KBM-7 (cell line): ENCODE measurements at regions not wholly inside any gene's neighbourhood (a gene's known extent, or its start where the extent isn't known, plus 50 kb on each side); places are given as distances from the start of the nearest gene placed in this dataset.
"Not testable (repeated sequence)": the region's sequence is repeated elsewhere in the genome, so short reads cannot be mapped to it uniquely, and the experiment has no call there.

Experiments
- DNase-seq: peaks from one replicate; pipeline ENCODE4 v3.0.0-alpha.2; 2015
- in situ Hi-C: fragments of 300-500 bp; cut with MboI; formaldehyde crosslinking; loops from 2 replicates; pipeline ENCODE4 v1.14.3; 2020; ENCODE audit warnings: low sequenced_read_pairs, low pct_unique_long_range_greater_than_20kb, mixed read lengths

DNA sequence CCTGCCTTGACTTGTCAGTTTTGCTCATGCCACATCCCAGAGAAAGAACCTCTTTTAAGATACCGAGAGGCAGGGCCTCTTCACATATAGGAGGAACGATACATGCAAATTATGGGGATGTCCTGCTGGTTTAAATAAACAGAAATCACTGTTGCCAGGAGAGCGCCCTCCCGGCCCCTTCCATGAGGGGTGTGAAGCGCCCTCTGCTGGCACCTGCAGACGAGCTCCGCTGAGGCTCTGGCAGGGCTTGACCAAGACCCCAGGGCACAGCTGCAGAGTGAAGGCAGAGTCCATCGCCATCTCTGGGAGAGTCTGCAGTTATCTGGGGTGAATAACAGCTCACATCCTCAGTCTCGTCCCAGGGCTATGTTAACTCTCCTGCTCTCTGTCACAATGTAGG lies 468.8 kb downstream of the RPIA start:
- in situ Hi-C loops, DNase-seq: not testable (repeated sequence)

DNA sequence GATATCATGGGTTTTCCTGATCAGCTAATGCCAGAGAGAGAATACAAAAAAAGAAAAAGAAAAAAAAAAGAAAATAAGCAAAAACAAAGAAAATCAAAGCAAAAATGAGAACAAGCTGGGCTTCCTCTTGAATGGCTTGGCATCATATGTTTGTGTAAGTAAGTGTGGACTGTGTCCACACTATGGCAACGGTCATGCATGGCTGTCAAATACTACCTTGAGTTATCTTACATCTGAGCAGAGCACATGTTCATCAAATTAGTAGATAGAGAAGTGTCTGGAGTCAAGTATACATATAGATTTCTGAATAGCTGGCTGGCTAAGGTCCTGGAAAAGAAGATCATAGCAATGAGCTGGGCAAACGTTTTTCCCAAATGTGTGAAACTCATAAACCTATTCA lies 470.2 kb downstream of the RPIA start:
- in situ Hi-C loops, DNase-seq: not testable (repeated sequence)

DNA sequence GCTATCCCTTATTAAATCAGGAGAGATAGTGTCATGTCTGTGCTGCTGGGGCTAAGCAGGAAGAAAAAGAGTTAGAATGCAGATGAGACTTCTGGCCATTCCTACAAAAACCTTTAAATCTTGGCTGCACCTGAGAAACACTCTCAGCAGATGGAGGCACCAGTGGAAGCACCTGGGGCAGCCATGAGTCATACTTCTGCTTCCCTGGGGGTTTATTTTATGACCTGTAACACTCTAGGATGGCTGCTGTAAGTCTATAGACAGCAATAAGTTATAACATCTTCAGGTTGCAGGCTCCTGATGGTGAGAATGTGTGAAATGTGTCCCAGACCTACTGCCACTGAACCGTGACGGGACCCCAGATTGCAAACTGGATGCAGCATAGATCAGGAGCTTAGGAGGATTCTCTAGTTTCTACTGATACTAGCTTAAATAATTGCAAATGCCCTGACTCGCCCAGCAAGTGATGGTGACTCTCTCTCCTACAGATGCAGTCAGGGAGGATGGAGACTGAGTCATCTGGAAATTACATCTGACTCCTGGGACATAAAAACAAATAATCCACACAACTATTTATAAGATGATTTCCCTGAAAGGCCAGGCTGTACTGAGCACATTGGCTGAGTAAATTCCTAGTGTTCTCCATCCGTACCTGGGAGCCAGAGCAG lies 479.2 kb downstream of the RPIA start:
- DNase-seq, in situ Hi-C loops: not testable (repeated sequence)

DNA sequence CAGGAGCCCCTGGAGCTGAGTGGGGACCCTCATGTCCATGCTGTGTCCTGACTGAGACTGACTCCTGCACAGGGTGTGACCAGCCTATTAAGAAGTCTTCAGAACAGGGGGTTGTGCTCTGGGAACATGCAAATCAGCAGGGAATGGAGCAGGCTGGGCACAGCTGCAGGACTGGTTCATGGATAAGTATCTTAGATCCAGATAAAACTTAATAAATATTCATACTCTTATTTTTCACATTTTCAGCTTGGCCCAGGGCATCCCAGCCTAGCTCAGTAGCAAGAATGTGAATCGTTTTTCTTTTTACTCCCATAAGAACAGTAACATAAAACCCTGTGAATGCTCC lies 479.7 kb downstream of the RPIA start:
- DNase-seq, in situ Hi-C loops: not testable (repeated sequence)

DNA sequence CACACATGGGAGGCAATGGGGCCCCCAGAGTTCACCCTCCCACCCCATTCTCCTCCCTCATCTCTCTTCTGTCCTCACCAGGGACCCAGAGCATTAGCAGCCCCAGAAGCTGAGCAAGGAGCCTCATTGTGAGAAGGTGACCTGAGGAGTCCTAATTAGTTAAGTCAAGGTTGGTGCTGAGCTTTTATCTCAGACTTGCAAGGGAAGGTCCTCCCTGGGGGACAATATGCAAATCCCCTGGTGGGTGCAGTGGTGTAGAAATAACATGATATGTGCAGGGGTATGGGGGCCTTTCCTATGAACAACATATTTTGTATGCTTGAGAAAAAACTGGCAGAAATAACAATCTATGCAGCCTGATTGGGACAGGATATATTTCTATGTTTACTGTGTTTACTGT lies 485.5 kb downstream of the RPIA start:
- DNase-seq, in situ Hi-C loops: not testable (repeated sequence)

DNA sequence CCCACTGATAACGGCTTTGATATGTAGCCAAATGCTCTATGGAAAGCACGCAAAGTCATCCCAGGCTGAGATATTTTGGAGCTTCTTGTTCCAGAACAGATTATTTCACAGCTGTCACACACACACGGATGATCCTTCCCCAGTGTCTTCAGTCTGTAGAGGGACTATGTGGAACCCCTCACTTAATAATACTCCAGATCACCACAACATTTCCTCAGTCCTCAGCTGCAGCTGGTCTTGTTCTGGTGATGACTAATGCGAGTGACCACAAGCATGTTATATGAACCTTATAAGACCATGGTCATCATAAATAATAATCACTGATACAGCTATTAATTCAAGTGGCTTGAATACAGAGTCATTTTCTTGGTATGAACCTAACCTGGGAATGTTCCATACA lies 490.7 kb downstream of the RPIA start:
- in situ Hi-C loops, result not testable (repeated sequence)
- DNase-seq, result peak; percentile 27

DNA sequence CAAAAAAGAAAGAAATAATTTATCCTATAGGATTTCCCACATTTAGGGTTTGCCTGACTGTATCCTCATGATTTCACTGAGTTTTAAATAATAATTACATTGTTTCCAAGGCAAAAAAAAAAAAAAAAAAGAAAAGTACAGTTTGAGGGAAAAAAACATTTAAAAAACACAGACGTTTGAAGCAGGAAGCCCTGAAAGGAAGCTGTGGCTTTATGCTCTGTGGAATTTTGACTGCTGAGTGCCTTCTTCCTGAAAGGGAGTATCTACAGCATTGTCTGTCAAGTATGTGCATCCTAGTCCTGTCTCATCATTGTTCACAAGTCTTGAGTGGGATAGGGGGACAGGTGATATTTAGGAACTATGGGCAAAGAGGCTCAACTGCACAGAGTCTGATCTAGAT lies 493.3 kb downstream of the RPIA start:
- peak; percentile 74 for DNase-seq
- in situ Hi-C loops, result not testable (repeated sequence)

DNA sequence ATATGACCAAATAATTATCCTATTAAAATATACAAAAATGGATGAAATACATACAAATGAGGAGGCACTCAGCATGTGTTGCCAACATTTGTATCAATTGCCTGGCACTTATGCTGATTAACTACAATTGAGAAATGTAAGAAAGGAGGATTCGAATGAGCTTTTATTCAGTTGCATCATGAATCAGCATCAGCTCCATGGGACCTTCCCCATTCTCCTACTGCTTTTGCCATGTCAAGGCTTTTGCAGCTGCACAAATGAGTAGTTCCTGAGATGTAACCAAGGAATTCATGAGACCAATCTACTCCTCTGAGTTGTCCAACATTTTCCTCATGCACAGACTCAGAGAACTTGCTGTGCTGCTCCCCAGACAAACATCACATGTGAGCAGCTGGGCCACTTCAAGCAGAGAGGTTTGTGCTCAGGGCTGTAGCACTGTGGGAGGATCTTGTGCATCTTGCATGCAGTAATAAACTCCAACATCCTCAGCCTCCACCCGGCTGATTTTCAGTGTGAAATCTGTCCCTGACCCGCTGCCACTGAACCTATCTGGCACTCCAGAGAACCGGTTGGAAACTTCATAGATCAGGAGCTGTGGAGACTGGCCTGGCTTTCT lies 504.3 kb downstream of the RPIA start:
- DNase-seq, in situ Hi-C loops: not testable (repeated sequence)

DNA sequence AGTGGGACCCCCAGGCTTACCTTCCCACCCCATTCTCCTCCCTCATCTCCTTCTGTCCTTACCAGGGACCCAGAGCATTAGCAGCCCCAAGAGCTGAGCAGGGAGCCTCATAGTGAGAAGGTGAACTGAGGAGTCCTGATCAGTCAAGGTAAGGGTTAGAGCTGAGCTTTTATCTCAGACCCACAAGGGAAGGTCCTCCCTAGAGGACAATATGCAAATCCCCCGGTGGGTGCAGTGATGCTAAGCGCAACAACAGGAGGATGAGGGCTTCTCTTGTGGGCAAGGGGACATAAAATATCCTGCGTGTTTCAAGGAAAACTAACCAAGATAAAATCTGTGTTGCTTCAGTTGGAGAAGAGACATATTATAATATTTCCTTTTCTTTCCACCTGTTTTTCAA lies 505.2 kb downstream of the RPIA start:
- in situ Hi-C loops, DNase-seq: not testable (repeated sequence)

DNA sequence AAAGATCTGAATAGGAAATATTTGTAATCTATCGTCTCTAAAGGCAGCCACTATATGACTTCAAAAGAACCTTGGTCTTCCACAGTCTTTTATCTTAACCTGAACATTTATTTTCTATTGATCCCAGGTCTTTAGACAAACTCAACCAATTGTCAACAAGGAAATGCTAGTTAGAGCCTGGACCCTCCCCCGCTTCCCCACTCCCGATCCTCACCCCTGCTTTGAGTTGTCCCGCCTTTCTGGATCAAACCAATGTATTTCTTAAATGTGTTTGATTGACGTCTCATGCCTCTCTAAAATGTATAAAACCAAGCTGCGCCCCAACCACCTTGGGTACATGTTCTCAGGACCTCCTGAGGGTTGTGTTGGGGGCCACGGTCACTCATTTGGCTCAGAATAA lies 506.6 kb downstream of the RPIA start:
- in situ Hi-C loops, DNase-seq: not testable (repeated sequence)

DNA sequence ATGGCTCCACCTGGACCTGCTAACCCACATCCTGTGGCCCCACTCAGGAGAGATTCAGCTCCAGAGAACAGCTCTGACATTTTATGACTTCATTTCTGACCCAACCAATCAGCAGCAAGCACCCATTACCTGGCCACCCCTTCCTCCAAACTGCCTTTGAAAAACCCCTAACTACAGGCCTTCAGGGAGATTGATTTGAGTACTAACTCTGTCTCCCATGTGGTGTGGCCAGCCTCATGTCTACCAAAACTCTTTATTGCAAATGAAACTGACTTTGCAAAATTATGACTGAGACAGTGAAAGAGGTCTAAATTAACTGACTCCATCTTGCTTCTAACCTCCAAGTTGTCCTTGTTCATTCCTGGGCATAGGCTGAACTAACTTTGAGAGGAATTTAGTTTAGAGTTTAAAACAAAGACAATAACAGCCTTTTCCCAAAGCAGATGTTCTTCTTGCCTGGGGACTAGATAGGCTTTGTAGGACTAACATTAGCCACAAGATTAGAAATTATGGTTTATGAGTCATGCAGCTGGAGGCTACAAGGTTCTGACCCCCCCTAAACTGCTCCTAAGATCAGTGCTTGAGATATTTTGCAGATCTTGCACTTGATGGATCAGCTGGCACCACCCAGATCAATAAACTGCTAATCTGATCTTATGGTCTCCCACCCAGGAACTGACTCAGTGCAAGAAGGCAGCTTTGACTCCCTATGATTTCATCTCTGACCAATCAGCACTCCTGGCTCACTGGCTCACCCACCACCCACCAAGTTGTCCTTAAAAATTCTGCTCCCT lies 508.2 kb downstream of the RPIA start:
- DNase-seq, in situ Hi-C loops: not testable (repeated sequence)

DNA sequence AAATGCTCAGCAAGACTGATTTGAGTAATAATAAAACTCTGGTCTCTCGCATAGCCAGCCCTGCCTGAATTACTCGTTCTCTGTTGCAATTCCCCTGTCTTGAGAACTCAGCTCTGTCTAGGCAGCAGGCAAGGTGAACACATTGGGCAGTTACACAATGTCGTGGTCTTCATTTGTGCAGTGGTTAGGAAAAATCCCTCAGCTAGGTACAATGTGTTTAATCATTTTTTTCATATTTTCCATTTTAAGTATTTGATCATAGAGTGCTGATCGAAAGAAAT lies 508.7 kb downstream of the RPIA start:
- in situ Hi-C loops, result not testable (repeated sequence)

DNA sequence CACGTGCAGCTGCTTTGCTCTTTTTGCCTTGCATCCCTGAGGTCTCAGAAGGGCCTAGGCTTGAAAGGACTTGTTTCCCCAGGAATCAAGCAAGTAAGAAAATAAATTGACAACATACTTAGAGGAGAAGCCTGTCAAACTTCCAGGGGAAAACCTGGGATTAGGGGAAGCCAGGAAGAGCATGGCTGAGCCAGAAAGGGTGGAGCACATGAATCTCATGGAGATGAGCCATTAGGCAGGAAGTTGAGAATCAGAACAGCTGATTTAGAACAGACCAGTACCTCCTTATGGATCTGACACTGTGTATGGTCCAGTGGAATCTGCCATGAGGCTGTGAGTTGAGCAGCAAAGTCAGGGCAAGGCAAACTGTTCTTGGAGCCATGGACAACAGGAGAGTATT lies 511.0 kb downstream of the RPIA start:
- DNase-seq, in situ Hi-C loops: not testable (repeated sequence)

More for the DNA sequence above, 508.7 kb downstream of the RPIA start:
- DNase-seq, result not testable (repeated sequence)

DNA sequence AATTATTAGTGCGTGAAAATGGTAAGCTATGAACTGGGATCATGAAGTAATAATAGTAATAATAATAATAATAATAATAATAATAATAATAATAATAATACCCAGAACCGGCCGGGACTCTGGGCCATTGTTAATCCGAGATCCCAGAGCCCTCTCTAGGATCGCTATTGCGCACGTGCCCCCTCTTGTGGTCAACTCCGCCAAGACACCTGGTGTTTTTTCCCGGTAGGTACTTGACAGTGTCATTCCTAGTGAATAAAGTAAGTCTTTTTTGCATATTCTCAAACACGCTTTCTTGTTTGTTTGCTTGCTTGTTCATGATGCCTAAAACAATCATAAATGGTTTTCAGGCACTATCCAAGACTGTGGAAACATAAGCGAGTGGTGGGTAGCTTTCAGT lies 513.7 kb downstream of the RPIA start:
- in situ Hi-C loops, result not testable (repeated sequence)
- DNase-seq, result peak; percentile 62

DNA sequence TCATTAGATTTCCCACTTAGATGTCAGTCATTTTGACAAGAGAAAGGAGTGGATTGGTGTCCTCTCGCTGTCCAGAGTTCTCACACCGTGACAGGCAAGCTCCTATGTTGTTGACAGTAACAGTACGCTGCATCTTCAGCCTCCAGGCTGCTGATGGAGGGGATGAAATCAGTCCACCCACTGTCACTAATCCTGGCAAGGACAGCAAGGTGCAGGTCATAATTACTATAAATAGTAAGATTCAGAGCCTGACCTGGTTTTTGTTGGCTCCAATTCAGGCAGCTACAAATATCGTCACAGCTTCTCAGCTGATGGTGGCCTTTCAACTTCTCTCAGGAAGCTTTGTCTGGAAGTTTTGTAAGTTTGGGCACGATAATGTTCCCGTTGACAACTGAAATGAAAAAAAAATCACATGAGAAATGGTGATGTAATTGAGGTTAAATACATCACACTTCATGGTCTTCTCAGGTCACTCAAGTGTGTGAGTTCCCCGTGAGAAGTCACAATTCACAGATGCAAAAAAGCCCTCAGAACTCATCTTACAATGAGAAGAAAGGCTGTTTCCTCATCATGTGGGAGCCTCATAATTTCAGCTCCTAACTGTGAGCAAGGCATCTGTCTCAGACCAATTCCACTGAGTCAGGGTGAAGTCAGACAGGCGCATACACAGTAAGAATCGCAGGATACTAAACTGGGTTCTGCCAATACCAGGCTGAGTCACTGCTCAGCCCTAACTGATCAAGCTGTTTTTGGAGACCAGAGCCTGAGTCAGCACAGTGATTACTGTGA lies 516.9 kb downstream of the RPIA start:
- in situ Hi-C loops, DNase-seq: not testable (repeated sequence)

DNA sequence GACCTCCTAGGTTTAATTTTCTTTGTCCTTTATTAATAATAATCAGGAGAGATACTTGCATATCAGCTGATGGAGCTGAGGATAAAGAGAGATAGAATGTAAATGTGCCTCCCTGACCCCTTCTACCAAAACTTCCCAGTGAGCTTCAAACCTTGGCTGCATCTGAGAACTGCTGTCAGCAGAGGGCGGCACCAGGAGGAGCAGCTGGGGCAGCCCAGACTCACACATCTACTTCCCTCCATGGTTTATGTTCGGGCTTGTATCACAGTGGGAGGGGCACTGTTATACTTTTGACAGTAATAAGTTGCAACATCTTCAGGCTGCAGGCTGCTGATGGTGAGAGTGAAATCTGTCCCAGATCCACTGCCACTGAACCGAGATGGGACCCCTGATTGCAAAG lies 521.7 kb downstream of the RPIA start:
- in situ Hi-C loops, result not testable (repeated sequence)
- peak; percentile 67 for DNase-seq

DNA sequence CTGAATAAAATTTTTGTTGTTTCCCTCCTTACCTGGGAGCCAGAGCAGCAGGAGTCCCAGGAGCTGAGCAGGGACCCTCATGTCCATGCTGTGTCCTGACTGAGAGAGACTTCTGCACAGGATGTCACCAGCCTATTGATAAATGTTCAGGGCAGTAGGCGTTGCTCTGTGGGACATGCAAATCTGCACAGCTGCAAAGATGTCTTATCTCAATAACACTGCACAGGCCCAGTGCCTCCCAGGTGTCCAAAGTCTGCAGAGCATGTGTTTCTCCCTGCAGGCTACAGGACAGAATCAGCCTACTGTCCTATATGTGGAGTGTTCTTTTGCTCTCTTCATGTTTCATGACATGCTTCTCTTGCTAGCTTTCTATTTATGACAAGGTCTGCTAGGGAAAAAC lies 522.3 kb downstream of the RPIA start:
- DNase-seq, in situ Hi-C loops: not testable (repeated sequence)

DNA sequence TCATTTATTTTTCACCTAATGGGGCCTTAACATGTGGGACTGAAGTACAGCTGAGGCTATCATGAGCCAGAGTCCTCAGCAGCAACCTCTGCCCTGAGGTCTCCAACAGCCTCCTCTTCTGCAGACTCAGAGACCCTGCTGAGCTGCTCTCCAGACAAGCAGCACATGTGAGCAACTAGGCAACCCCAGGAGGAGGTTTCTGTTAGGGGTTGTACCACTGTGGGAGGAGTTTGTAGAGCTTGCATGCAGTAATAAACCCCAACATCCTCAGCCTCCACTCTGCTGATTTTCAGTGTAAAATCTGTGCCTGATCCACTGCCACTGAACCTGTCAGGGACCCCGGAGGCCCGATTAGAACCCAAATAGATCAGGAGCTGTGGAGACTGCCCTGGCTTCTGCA lies 530.0 kb downstream of the RPIA start:
- in situ Hi-C loops, DNase-seq: not testable (repeated sequence)

DNA sequence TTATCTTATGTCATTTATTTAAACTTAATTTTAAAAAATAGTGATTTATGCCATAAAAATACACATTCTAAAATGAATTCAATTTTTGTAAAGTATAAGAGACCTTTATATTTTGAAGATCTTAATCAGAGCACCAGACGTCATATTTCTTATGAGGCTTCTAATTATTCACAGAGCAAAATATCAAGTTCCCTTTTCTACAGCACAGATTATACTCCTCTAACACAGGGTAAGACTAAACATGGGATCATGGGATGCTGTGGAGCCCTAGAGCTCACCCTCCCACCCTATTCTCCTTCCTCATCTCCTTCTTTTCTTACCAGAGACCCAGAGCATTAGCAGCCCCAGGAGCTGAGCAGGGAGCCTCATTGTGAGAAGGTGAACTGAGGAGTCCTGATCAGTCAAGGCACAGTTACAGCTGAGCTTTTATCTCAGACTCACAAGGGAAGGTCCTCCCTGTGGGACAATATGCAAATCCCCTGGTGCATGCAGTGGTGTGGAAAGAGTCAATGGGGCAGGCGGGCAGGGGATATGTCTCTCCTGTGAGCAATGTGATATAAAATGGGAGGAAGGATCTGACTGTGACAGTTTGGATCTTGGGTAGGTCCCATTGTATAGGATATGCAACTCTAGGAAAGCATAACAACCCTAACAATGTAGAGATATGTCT lies 530.7 kb downstream of the RPIA start:
- in situ Hi-C loops, DNase-seq: not testable (repeated sequence)
